KMS-11 (cell line): ENCODE measurements at regions not wholly inside any gene's neighbourhood (a gene's known extent, or its start where the extent isn't known, plus 50 kb on each side); places are given as distances from the start of the nearest gene placed in this dataset.

Experiments used
- H2AFZ ChIP-seq: fragments of 200-600 bp; sonication (generic); 2 replicates; pipeline ENCODE4 v1.6.1; 2016; ENCODE audit warnings: antibody characterized with exemption, mixed run types, low read depth
- H3K27ac ChIP-seq: fragments of 200-600 bp; sonication (generic); 2 replicates; pipeline ENCODE4 v1.6.1; 2016; ENCODE audit warnings: mild to moderate bottlenecking, mixed run types
- H3K27me3 ChIP-seq: fragments of 200-600 bp; sonication (generic); 2 replicates; pipeline ENCODE4 v1.6.1; 2017; ENCODE audit warnings: mild to moderate bottlenecking, low read depth, mixed run types, moderate library complexity; ENCODE audit not compliant: insufficient read depth
- H3K36me3 ChIP-seq: fragments of 200-600 bp; sonication (generic); 2 replicates; pipeline ENCODE4 v1.6.1; 2017; ENCODE audit warnings: mild to moderate bottlenecking, mixed run types; ENCODE audit not compliant: insufficient read depth
- H3K4me1 ChIP-seq: fragments of 200-600 bp; sonication (generic); 2 replicates; pipeline ENCODE4 v1.6.1; 2016; ENCODE audit warnings: mild to moderate bottlenecking, low read depth, mixed run types; ENCODE audit not compliant: poor library complexity, severe bottlenecking
- H3K4me2 ChIP-seq: fragments of 200-600 bp; sonication (generic); 2 replicates; pipeline ENCODE4 v1.7.0; 2016; ENCODE audit warnings: mild to moderate bottlenecking, mixed run types
- H3K4me3 ChIP-seq: fragments of 200-600 bp; sonication (generic); IDR thresholded peaks from 2 replicates; pipeline ENCODE4 v1.6.1; 2017; ENCODE audit warnings: low read depth, low read length, mixed read lengths; ENCODE audit not compliant: insufficient read depth
- H3K79me2 ChIP-seq: fragments of 200-600 bp; sonication (generic); 2 replicates; pipeline ENCODE4 v1.6.1; 2016; ENCODE audit warnings: low read depth, mixed run types; ENCODE audit not compliant: insufficient read depth
- H3K9ac ChIP-seq: fragments of 200-600 bp; sonication (generic); 2 replicates; pipeline ENCODE4 v1.6.1; 2016; ENCODE audit warnings: mild to moderate bottlenecking, mixed run types
- H4K20me1 ChIP-seq: fragments of 200-600 bp; sonication (generic); 2 replicates; pipeline ENCODE4 v1.6.1; 2016; ENCODE audit warnings: mild to moderate bottlenecking, mixed run types; ENCODE audit not compliant: insufficient read depth
- TF ChIP-seq, protein P1 (sequence below): fragments of 200-600 bp; sonication (generic); conservative IDR thresholded peaks from 2 replicates; pipeline ENCODE4 v1.6.1; 2017; ENCODE audit warnings: low read depth, mild to moderate bottlenecking, antibody characterized with exemption, low read length, moderate library complexity, mixed read lengths

DNA sequence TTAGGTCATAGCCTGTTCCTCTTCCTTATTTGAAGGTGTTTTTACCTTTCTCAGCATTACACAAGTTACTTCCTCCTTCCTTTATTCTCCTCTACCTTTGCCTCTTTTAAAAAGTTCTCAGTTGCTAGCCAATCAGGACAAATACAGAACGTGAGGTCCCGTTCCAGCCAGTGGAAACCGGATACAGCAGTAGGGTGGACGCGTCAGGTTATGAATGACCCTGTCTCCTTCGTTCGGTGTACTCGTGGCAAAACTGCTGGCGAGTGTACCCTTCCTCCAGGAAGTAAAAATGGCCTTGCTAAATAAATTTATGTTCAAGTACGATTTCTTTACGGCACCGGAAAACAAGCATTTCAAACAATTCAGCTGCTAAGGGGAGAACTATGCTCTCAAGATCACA, 77.0 kb upstream of the MLN start:
- H2AFZ ChIP-seq, result no peak overlapping the region
- TF ChIP-seq, protein P1, sequence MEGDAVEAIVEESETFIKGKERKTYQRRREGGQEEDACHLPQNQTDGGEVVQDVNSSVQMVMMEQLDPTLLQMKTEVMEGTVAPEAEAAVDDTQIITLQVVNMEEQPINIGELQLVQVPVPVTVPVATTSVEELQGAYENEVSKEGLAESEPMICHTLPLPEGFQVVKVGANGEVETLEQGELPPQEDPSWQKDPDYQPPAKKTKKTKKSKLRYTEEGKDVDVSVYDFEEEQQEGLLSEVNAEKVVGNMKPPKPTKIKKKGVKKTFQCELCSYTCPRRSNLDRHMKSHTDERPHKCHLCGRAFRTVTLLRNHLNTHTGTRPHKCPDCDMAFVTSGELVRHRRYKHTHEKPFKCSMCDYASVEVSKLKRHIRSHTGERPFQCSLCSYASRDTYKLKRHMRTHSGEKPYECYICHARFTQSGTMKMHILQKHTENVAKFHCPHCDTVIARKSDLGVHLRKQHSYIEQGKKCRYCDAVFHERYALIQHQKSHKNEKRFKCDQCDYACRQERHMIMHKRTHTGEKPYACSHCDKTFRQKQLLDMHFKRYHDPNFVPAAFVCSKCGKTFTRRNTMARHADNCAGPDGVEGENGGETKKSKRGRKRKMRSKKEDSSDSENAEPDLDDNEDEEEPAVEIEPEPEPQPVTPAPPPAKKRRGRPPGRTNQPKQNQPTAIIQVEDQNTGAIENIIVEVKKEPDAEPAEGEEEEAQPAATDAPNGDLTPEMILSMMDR, result no peak
- no peaks in the 10 kb centered on the region for H3K79me2 ChIP-seq
- H3K36me3 ChIP-seq, result no peaks in the 10 kb centered on the region
- H3K4me3 ChIP-seq, result no peak overlapping the region
- no peak overlapping the region for H3K4me2 ChIP-seq
- no peaks in the 10 kb centered on the region for H3K4me1 ChIP-seq
- no peak overlapping the region for H3K9ac ChIP-seq
- H4K20me1 ChIP-seq, result no peaks in the 10 kb centered on the region
- no peak overlapping the region for H3K27ac ChIP-seq
- peaks cover 94% of the 10 kb centered on the region for H3K27me3 ChIP-seq

GRCh38 chr6:33880104-33880678, 76.4 kb upstream of the MLN start:
- H3K79me2 ChIP-seq, result no peaks in the 10 kb centered on the region
- no peaks in the 10 kb centered on the region for H4K20me1 ChIP-seq
- H2AFZ ChIP-seq, result no peak overlapping the region
- peaks cover 94% of the 10 kb centered on the region for H3K27me3 ChIP-seq
- no peak overlapping the region for H3K4me2 ChIP-seq
- H3K36me3 ChIP-seq, result no peaks in the 10 kb centered on the region
- TF ChIP-seq, protein P1, result no peak
- H3K27ac ChIP-seq, result no peak overlapping the region
- no peaks in the 10 kb centered on the region for H3K4me1 ChIP-seq
- H3K4me3 ChIP-seq, result no peak overlapping the region
- H3K9ac ChIP-seq, result no peak overlapping the region

GRCh38 chr6:33878562-33878961, 74.8 kb upstream of the MLN start:
- H2AFZ ChIP-seq, result no peak overlapping the region
- H3K9ac ChIP-seq, result no peak overlapping the region
- TF ChIP-seq, protein P1, result no peak
- no peaks in the 10 kb centered on the region for H4K20me1 ChIP-seq
- H3K4me3 ChIP-seq, result no peak overlapping the region
- no peaks in the 10 kb centered on the region for H3K79me2 ChIP-seq
- no peak overlapping the region for H3K4me2 ChIP-seq
- no peak overlapping the region for H3K27ac ChIP-seq
- no peaks in the 10 kb centered on the region for H3K36me3 ChIP-seq
- H3K4me1 ChIP-seq, result no peaks in the 10 kb centered on the region
- peaks cover 95% of the 10 kb centered on the region for H3K27me3 ChIP-seq

- Histone ChIP-seq H3K27ac (no peak overlapping the region), H2AFZ (no peak overlapping the region), H3K4me3 (no peak overlapping the region), H4K20me1 (no peaks in the 10 kb centered on the region), H3K4me1 (no peaks in the 10 kb centered on the region), H3K79me2 (no peaks in the 10 kb centered on the region), H3K9ac (no peak overlapping the region), H3K27me3 (peaks cover 95% of the 10 kb centered on the region), H3K4me2 (no peak overlapping the region), H3K36me3 (no peaks in the 10 kb centered on the region)
- TF ChIP-seq, protein P1, result no peak
Measured at GRCh38 chr6:33877982-33878535, 74.3 kb upstream of the MLN start.
